ENCODE measurements at regions not wholly inside any gene's neighbourhood (a gene's known extent, or its start where the extent isn't known, plus 50 kb on each side); places are given as distances from the start of the nearest gene placed in this dataset.

- TF ChIP-seq, protein P1, sequence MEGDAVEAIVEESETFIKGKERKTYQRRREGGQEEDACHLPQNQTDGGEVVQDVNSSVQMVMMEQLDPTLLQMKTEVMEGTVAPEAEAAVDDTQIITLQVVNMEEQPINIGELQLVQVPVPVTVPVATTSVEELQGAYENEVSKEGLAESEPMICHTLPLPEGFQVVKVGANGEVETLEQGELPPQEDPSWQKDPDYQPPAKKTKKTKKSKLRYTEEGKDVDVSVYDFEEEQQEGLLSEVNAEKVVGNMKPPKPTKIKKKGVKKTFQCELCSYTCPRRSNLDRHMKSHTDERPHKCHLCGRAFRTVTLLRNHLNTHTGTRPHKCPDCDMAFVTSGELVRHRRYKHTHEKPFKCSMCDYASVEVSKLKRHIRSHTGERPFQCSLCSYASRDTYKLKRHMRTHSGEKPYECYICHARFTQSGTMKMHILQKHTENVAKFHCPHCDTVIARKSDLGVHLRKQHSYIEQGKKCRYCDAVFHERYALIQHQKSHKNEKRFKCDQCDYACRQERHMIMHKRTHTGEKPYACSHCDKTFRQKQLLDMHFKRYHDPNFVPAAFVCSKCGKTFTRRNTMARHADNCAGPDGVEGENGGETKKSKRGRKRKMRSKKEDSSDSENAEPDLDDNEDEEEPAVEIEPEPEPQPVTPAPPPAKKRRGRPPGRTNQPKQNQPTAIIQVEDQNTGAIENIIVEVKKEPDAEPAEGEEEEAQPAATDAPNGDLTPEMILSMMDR (IDR thresholded peaks at IDR 0.05; ENCODE audit: insufficient read depth, low read length, poor library complexity, severe bottlenecking): no peak
- TF ChIP-seq EZH2phosphoT487 (conservative IDR thresholded peaks at IDR 0.05; ENCODE audit: low read length): no peak
Observed at GRCh38 chrX:42535233-42535632, 242.7 kb downstream of the PPP1R2C start.

Measured in SU-DHL-6 (cell line).